Lower leg skin (tissue), 4 donors: ENCODE measurements at regions not wholly inside any gene's neighbourhood (a gene's known extent, or its start where the extent isn't known, plus 50 kb on each side); places are given as distances from the start of the nearest gene placed in this dataset.

Experiments
- DNase-seq, 2 donors: peaks; one replicate each; pipeline ENCODE4 v3.0.0-alpha.2; 2019; ENCODE audit warnings: low spot score in 2 of 2
- H3K4me3 ChIP-seq: fragments of 200-600 bp; sonication (generic); 2 replicates; pipeline ENCODE4 v1.5.1; 2017; ENCODE audit warnings: mild to moderate bottlenecking, low read depth; ENCODE audit not compliant: poor library complexity, severe bottlenecking
- CTCF ChIP-seq, 3 donors: fragments of 450-650 bp; IDR thresholded peaks; one replicate each; pipeline ENCODE4 v1.5.1; 2016; ENCODE audit warnings: antibody characterized with exemption in 3 of 3, mild to moderate bottlenecking in 3 of 3, moderate library complexity in 2 of 3
- POLR2A ChIP-seq, 2 donors: fragments of 450-650 bp; IDR thresholded peaks; one replicate each; pipeline ENCODE4 v1.6.1; 2016 to 2017; ENCODE audit warnings: antibody characterized with exemption in 2 of 2, mild to moderate bottlenecking in 1 of 2, moderate library complexity in 1 of 2
- WGBS, 2 donors: methylation state at CpG; one replicate each; pipeline ENCODE4 v1.1.5; 2018; 5-methylcytosine and 5-hydroxymethylcytosine counted together
- intact Hi-C: fragments of 100-400 bp; cut with DNase I; formaldehyde crosslinking; loops from one replicate; pipeline ENCODE4 v1.15.0; 2023; ENCODE audit warnings: low total_unique reads

- no peak overlapping the region for H3K4me3 ChIP-seq
- no peak for TF ChIP-seq POLR2A (IDR thresholded peaks at IDR 0.05)
- TF ChIP-seq CTCF (IDR thresholded peaks at IDR 0.05), result no peak
- intact Hi-C loops, result no loop called here
- no peak for DNase-seq
These were observed 167.3 kb upstream of the CYRIA start for GRCh38 chr2:16832910-16833309.

- TF ChIP-seq CTCF (IDR thresholded peaks at IDR 0.05), result no peak
- no peak for TF ChIP-seq POLR2A (IDR thresholded peaks at IDR 0.05)
- DNase-seq, result no peak
- intact Hi-C loops, result no loop called here
- 10 to 25% methylated on average over 3 of the region's 3 CpGs for WGBS, 2 donors
- H3K4me3 ChIP-seq, result no peak overlapping the region
These were observed 163.2 kb upstream of the CYRIA start for GRCh38 chr2:16828828-16829160.

GRCh38 chr2:16828044-16828827 lies 162.6 kb upstream of the CYRIA start:
- H3K4me3 ChIP-seq, result no peak overlapping the region
- intact Hi-C loops, result no loop called here
- 38 to 55% methylated on average over 7 of the region's 7 CpGs for WGBS, 2 donors
- no peak for TF ChIP-seq CTCF (IDR thresholded peaks at IDR 0.05)
- TF ChIP-seq POLR2A (IDR thresholded peaks at IDR 0.05), result no peak
- DNase-seq, result no peak

GRCh38 chr2:16824472-16824871 lies 158.8 kb upstream of the CYRIA start:
- DNase-seq, result no peak
- intact Hi-C loops, result no loop called here
- WGBS, 2 donors, result 77 to 93% methylated on average over 1 of the region's 1 CpG
- no peak overlapping the region for H3K4me3 ChIP-seq
- no peak for TF ChIP-seq POLR2A (IDR thresholded peaks at IDR 0.05)
- no peak for TF ChIP-seq CTCF (IDR thresholded peaks at IDR 0.05)

- TF ChIP-seq POLR2A (IDR thresholded peaks at IDR 0.05), result no peak
- no peak for TF ChIP-seq CTCF (IDR thresholded peaks at IDR 0.05)
- intact Hi-C loops, result no loop called here
- WGBS, 2 donors, result 58 to 78% methylated on average over 2 of the region's 2 CpGs
- DNase-seq, result no peak
- H3K4me3 ChIP-seq, result no peak overlapping the region
These were observed 156.1 kb upstream of the CYRIA start for GRCh38 chr2:16821692-16822091.

GRCh38 chr2:16818203-16818556 lies 152.5 kb upstream of the CYRIA start:
- no peak for DNase-seq
- WGBS, 2 donors, result 80 to 95% methylated on average over 5 of the region's 5 CpGs
- no peak for TF ChIP-seq CTCF (IDR thresholded peaks at IDR 0.05)
- no peak for TF ChIP-seq POLR2A (IDR thresholded peaks at IDR 0.05)
- no peak overlapping the region for H3K4me3 ChIP-seq
- intact Hi-C loops, result no loop called here
